Endothelial cell (in vitro differentiated cells): ENCODE measurements at regions not wholly inside any gene's neighbourhood (a gene's known extent, or its start where the extent isn't known, plus 50 kb on each side); places are given as distances from the start of the nearest gene placed in this dataset.
"Not testable (repeated sequence)": the region's sequence is repeated elsewhere in the genome, so short reads cannot be mapped to it uniquely, and the experiment has no call there.

Experiments
- DNase-seq: peaks from one replicate; pipeline ENCODE4 v3.0.0; 2021; ENCODE audit warnings: low spot score
- H3K27ac Mint-ChIP-seq: one replicate; pipeline ENCODE4 v1.8.0; 2021; ENCODE audit warnings: mixed read lengths, inconsistent platforms; ENCODE audit not compliant: unreplicated experiment
- H3K27me3 Mint-ChIP-seq: one replicate; pipeline ENCODE4 v1.8.0; 2021; ENCODE audit warnings: mild to moderate bottlenecking, moderate library complexity, mixed read lengths, inconsistent platforms; ENCODE audit not compliant: unreplicated experiment
- H3K36me3 Mint-ChIP-seq: one replicate; pipeline ENCODE4 v1.8.0; 2021; ENCODE audit warnings: mild to moderate bottlenecking, low read depth, mixed read lengths, inconsistent platforms; ENCODE audit not compliant: unreplicated experiment
- H3K4me1 Mint-ChIP-seq: one replicate; pipeline ENCODE4 v1.8.0; 2021; ENCODE audit warnings: mild to moderate bottlenecking, mixed read lengths, inconsistent platforms; ENCODE audit not compliant: unreplicated experiment
- H3K4me3 Mint-ChIP-seq: one replicate; pipeline ENCODE4 v1.8.0; 2021; ENCODE audit warnings: mild to moderate bottlenecking, mixed read lengths, inconsistent platforms; ENCODE audit not compliant: unreplicated experiment
- H3K9me3 Mint-ChIP-seq: one replicate; pipeline ENCODE4 v1.8.0; 2021; ENCODE audit warnings: mixed read lengths, inconsistent platforms; ENCODE audit not compliant: unreplicated experiment
- CTCF ChIP-seq: fragments of 200-600 bp; sonication (generic); IDR thresholded peaks from one replicate; pipeline ENCODE4 v1.5.0; 2021; ENCODE audit warnings: antibody characterized with exemption; ENCODE audit not compliant: unreplicated experiment

GRCh38 chr13:110984798-110985197 lies 69.9 kb upstream of the ANKRD10 start:
- H3K36me3 Mint-ChIP-seq: no peaks in the 10 kb centered on the region
- no peak overlapping the region for H3K4me3 Mint-ChIP-seq
- peaks cover 3% of the 10 kb centered on the region for H3K27me3 Mint-ChIP-seq
- no peak for TF ChIP-seq CTCF
- DNase-seq: no peak
- H3K9me3 Mint-ChIP-seq: no peaks in the 10 kb centered on the region
- no peak overlapping the region for H3K27ac Mint-ChIP-seq
- no peaks in the 10 kb centered on the region for H3K4me1 Mint-ChIP-seq

- Mint-ChIP-seq H3K9me3 (no peaks in the 10 kb centered on the region), H3K4me3 (no peak overlapping the region), H3K36me3 (no peaks in the 10 kb centered on the region), H3K27me3 (peaks cover 3% of the 10 kb centered on the region), H3K4me1 (no peaks in the 10 kb centered on the region), H3K27ac (no peak overlapping the region)
- no peak for TF ChIP-seq CTCF
- no peak for DNase-seq
Observed at GRCh38 chr13:110984381-110984780, 69.5 kb upstream of the ANKRD10 start.

GRCh38 chr13:110983241-110983640 lies 68.4 kb upstream of the ANKRD10 start:
- Mint-ChIP-seq H3K4me3 (no peak overlapping the region), H3K4me1 (no peaks in the 10 kb centered on the region), H3K27me3 (peaks cover 3% of the 10 kb centered on the region), H3K9me3 (no peaks in the 10 kb centered on the region), H3K27ac (no peak overlapping the region), H3K36me3 (no peaks in the 10 kb centered on the region)
- no peak for TF ChIP-seq CTCF
- no peak for DNase-seq

- no peak for DNase-seq
- Mint-ChIP-seq H3K36me3 (no peaks in the 10 kb centered on the region), H3K27me3 (peaks cover 3% of the 10 kb centered on the region), H3K4me3 (no peak overlapping the region), H3K4me1 (no peaks in the 10 kb centered on the region), H3K9me3 (no peaks in the 10 kb centered on the region), H3K27ac (no peak overlapping the region)
- TF ChIP-seq CTCF: no peak
Observed at GRCh38 chr13:110981379-110981778, 66.5 kb upstream of the ANKRD10 start.

GRCh38 chr13:110980921-110981320 lies 66.1 kb upstream of the ANKRD10 start:
- no peak for TF ChIP-seq CTCF
- DNase-seq: no peak
- H3K27me3 Mint-ChIP-seq: peaks cover 3% of the 10 kb centered on the region
- no peak overlapping the region for H3K4me3 Mint-ChIP-seq
- H3K4me1 Mint-ChIP-seq: no peaks in the 10 kb centered on the region
- H3K36me3 Mint-ChIP-seq: no peaks in the 10 kb centered on the region
- no peaks in the 10 kb centered on the region for H3K9me3 Mint-ChIP-seq
- no peak overlapping the region for H3K27ac Mint-ChIP-seq

GRCh38 chr13:110979149-110979548 lies 64.3 kb upstream of the ANKRD10 start:
- H3K4me3 Mint-ChIP-seq, H3K27ac Mint-ChIP-seq, DNase-seq, H3K27me3 Mint-ChIP-seq, H3K4me1 Mint-ChIP-seq, H3K9me3 Mint-ChIP-seq, H3K36me3 Mint-ChIP-seq: not testable (repeated sequence)
